ENCODE measurements at regions not wholly inside any gene's neighbourhood (a gene's known extent, or its start where the extent isn't known, plus 50 kb on each side); places are given as distances from the start of the nearest gene placed in this dataset.

- TF ChIP-seq, protein P1, sequence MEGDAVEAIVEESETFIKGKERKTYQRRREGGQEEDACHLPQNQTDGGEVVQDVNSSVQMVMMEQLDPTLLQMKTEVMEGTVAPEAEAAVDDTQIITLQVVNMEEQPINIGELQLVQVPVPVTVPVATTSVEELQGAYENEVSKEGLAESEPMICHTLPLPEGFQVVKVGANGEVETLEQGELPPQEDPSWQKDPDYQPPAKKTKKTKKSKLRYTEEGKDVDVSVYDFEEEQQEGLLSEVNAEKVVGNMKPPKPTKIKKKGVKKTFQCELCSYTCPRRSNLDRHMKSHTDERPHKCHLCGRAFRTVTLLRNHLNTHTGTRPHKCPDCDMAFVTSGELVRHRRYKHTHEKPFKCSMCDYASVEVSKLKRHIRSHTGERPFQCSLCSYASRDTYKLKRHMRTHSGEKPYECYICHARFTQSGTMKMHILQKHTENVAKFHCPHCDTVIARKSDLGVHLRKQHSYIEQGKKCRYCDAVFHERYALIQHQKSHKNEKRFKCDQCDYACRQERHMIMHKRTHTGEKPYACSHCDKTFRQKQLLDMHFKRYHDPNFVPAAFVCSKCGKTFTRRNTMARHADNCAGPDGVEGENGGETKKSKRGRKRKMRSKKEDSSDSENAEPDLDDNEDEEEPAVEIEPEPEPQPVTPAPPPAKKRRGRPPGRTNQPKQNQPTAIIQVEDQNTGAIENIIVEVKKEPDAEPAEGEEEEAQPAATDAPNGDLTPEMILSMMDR (IDR thresholded peaks at IDR 0.05) = no peak
- TF ChIP-seq POLR2AphosphoS5 (IDR thresholded peaks at IDR 0.05) = peak; percentile 22
Measured at GRCh38 chr2:16452123-16452522, 213.5 kb downstream of the CYRIA start.
